Thyroid gland (tissue), 4 donors: ENCODE measurements at regions not wholly inside any gene's neighbourhood (a gene's known extent, or its start where the extent isn't known, plus 50 kb on each side); places are given as distances from the start of the nearest gene placed in this dataset.

ENCODE experiments used
- CTCF ChIP-seq, 6 experiments: fragments of 200-600 bp in 3 of 6; fragments of 450-650 bp in 3 of 6; sonication (generic) in 3 of 6; IDR thresholded peaks; one replicate each; pipeline ENCODE4 v1.5.1; 2016 to 2019; ENCODE audit warnings: antibody characterized with exemption in 6 of 6, mild to moderate bottlenecking in 2 of 6, inconsistent platforms in 1 of 6, moderate library complexity in 1 of 6
- POLR2A ChIP-seq, 2 donors: fragments of 450-650 bp; IDR thresholded peaks; one replicate each; pipeline ENCODE4 v1.6.1; 2017; ENCODE audit warnings: antibody characterized with exemption in 2 of 2, mild to moderate bottlenecking in 2 of 2, moderate library complexity in 1 of 2

- TF ChIP-seq CTCF (IDR thresholded peaks at IDR 0.05) = no peak
- no peak for TF ChIP-seq POLR2A (IDR thresholded peaks at IDR 0.05)
These were observed 699.3 kb downstream of the CBLN2 start for GRCh38 chr18:71844814-71845213.
